Inflammatory macrophage treated with lipopolysaccharide for 4 hours (primary cell): ENCODE measurements at regions not wholly inside any gene's neighbourhood (a gene's known extent, or its start where the extent isn't known, plus 50 kb on each side); places are given as distances from the start of the nearest gene placed in this dataset.
"Not testable (repeated sequence)": the region's sequence is repeated elsewhere in the genome, so short reads cannot be mapped to it uniquely, and the experiment has no call there.

Experiments
- DNase-seq: peaks from one replicate; pipeline ENCODE4 v3.0.0-alpha.2; 2020

GRCh38 chr5:126046846-126047571 is 376.2 kb upstream of the GRAMD2B start:
- no peak for DNase-seq

- no peak for DNase-seq
These were observed 371.1 kb upstream of the GRAMD2B start for GRCh38 chr5:126052120-126052519.

- no peak for DNase-seq
These were observed 370.4 kb upstream of the GRAMD2B start for GRCh38 chr5:126052791-126053190.

- DNase-seq: no peak
These were observed 369.6 kb upstream of the GRAMD2B start for GRCh38 chr5:126053630-126054029.

- DNase-seq: no peak
These were observed 368.4 kb upstream of the GRAMD2B start for GRCh38 chr5:126054577-126055347.

- no peak for DNase-seq
These were observed 367.9 kb upstream of the GRAMD2B start for GRCh38 chr5:126055348-126055729.

- DNase-seq: no peak
These were observed 366.9 kb upstream of the GRAMD2B start for GRCh38 chr5:126056352-126056751.

- no peak for DNase-seq
These were observed 366.2 kb upstream of the GRAMD2B start for GRCh38 chr5:126056851-126057622.

- not testable (repeated sequence) for DNase-seq
These were observed 364.8 kb upstream of the GRAMD2B start for GRCh38 chr5:126058392-126058791.

GRCh38 chr5:126062398-126063221 is 360.6 kb upstream of the GRAMD2B start:
- no peak for DNase-seq

GRCh38 chr5:126065061-126065460 is 358.1 kb upstream of the GRAMD2B start:
- DNase-seq: no peak

GRCh38 chr5:126066836-126067235 is 356.4 kb upstream of the GRAMD2B start:
- no peak for DNase-seq

- no peak for DNase-seq
These were observed 355.8 kb upstream of the GRAMD2B start for GRCh38 chr5:126067404-126067803.

GRCh38 chr5:126069329-126069728 is 353.9 kb upstream of the GRAMD2B start:
- no peak for DNase-seq

- DNase-seq: no peak
These were observed 352.7 kb upstream of the GRAMD2B start for GRCh38 chr5:126070481-126070880.

GRCh38 chr5:126074538-126074937 is 348.7 kb upstream of the GRAMD2B start:
- no peak for DNase-seq

GRCh38 chr5:126079266-126079665 is 343.9 kb upstream of the GRAMD2B start:
- no peak for DNase-seq

- no peak for DNase-seq
These were observed 342.0 kb upstream of the GRAMD2B start for GRCh38 chr5:126081209-126081608.

- no peak for DNase-seq
These were observed 330.2 kb upstream of the GRAMD2B start for GRCh38 chr5:126093041-126093440.

GRCh38 chr5:126093718-126094117 is 329.5 kb upstream of the GRAMD2B start:
- no peak for DNase-seq

- no peak for DNase-seq
These were observed 328.2 kb upstream of the GRAMD2B start for GRCh38 chr5:126094991-126095390.

- DNase-seq: no peak
These were observed 326.7 kb upstream of the GRAMD2B start for GRCh38 chr5:126096442-126097006.
